ENCODE measurements at regions not wholly inside any gene's neighbourhood (a gene's known extent, or its start where the extent isn't known, plus 50 kb on each side); places are given as distances from the start of the nearest gene placed in this dataset.

- DNase-seq (ENCODE audit: low read depth in 1 of 2, low spot score in 1 of 2) (no peak), FAIRE-seq (no peak), ATAC-seq (no peak)
- Histone ChIP-seq H3K4me2 (no peak overlapping the region), H3K4me1 (no peaks in the 10 kb centered on the region), H3K27ac (no peak overlapping the region), H3K4me3 (no peak overlapping the region), H3K9me3 (no peaks in the 10 kb centered on the region)
- no peak for TF ChIP-seq BHLHE40 (IDR thresholded peaks at IDR 0.05; ENCODE audit: low read depth, low read length)
- TF ChIP-seq HOXB5 (CRISPR knock-in tag; IDR thresholded peaks at IDR 0.05), result no peak
- TF ChIP-seq, protein P1, sequence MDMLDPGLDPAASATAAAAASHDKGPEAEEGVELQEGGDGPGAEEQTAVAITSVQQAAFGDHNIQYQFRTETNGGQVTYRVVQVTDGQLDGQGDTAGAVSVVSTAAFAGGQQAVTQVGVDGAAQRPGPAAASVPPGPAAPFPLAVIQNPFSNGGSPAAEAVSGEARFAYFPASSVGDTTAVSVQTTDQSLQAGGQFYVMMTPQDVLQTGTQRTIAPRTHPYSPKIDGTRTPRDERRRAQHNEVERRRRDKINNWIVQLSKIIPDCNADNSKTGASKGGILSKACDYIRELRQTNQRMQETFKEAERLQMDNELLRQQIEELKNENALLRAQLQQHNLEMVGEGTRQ (IDR thresholded peaks at IDR 0.05), result no peak
- TF ChIP-seq EHF (CRISPR knock-in tag; IDR thresholded peaks at IDR 0.05), result no peak
- no peak for TF ChIP-seq EP300 (IDR thresholded peaks at IDR 0.05)
- no peak for TF ChIP-seq NFE2L2 (conservative IDR thresholded peaks at IDR 0.05; ENCODE audit: low read length)
- no peak for TF ChIP-seq MAZ (IDR thresholded peaks at IDR 0.05; ENCODE audit: borderline replicate concordance, low read depth, low read length)
- no peak for TF ChIP-seq POLR2AphosphoS2 (conservative IDR thresholded peaks at IDR 0.05; ENCODE audit: low read length)
- no peak for TF ChIP-seq TFCP2L1 (CRISPR knock-in tag; IDR thresholded peaks at IDR 0.05)
- TF ChIP-seq CHD4 (IDR thresholded peaks at IDR 0.05; ENCODE audit: borderline replicate concordance), result no peak
- no peak for TF ChIP-seq KDM5A (IDR thresholded peaks at IDR 0.05)
- no peak for TF ChIP-seq HEYL (CRISPR knock-in tag; IDR thresholded peaks at IDR 0.05)
- TF ChIP-seq BCL3 (IDR thresholded peaks at IDR 0.05), result no peak
- TF ChIP-seq PHF8 (IDR thresholded peaks at IDR 0.05; ENCODE audit: borderline replicate concordance, low read depth), result no peak
- no peak for TF ChIP-seq CBX8 (IDR thresholded peaks at IDR 0.05)
- no peak for TF ChIP-seq HDAC2 (IDR thresholded peaks at IDR 0.05)
- TF ChIP-seq, protein P2, sequence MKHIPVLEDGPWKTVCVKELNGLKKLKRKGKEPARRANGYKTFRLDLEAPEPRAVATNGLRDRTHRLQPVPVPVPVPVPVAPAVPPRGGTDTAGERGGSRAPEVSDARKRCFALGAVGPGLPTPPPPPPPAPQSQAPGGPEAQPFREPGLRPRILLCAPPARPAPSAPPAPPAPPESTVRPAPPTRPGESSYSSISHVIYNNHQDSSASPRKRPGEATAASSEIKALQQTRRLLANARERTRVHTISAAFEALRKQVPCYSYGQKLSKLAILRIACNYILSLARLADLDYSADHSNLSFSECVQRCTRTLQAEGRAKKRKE (CRISPR knock-in tag; IDR thresholded peaks at IDR 0.05; ENCODE audit: low read depth), result no peak
- ChIA-PET POLR2A (no interaction called here), CTCF (no interaction called here)
- 8% methylated on average over 2 of the region's 2 CpGs for WGBS (ENCODE audit: missing lambda C conversion rate)
Observed at GRCh38 chr2:58803192-58803591, 562.1 kb upstream of the FANCL start.

GRCh38 chr2:58800881-58801280 is 559.8 kb upstream of the FANCL start:
- H3K9me3 ChIP-seq, result no peaks in the 10 kb centered on the region
- ChIA-PET POLR2A (no interaction called here), CTCF (no interaction called here)
- TF ChIP-seq ZNF302 (CRISPR knock-in tag; IDR thresholded peaks at IDR 0.05), result no peak
- no peak overlapping the region for H3K27ac ChIP-seq
- H3K4me1 ChIP-seq, result no peaks in the 10 kb centered on the region
- H3K4me2 ChIP-seq, result no peak overlapping the region
- no peak for DNase-seq (ENCODE audit: low read depth in 1 of 2, low spot score in 1 of 2)
- FAIRE-seq, result no peak
- no peak for ATAC-seq
- no peak overlapping the region for H3K4me3 ChIP-seq
- 17% methylated on average over 4 of the region's 4 CpGs for WGBS (ENCODE audit: missing lambda C conversion rate)

DNA sequence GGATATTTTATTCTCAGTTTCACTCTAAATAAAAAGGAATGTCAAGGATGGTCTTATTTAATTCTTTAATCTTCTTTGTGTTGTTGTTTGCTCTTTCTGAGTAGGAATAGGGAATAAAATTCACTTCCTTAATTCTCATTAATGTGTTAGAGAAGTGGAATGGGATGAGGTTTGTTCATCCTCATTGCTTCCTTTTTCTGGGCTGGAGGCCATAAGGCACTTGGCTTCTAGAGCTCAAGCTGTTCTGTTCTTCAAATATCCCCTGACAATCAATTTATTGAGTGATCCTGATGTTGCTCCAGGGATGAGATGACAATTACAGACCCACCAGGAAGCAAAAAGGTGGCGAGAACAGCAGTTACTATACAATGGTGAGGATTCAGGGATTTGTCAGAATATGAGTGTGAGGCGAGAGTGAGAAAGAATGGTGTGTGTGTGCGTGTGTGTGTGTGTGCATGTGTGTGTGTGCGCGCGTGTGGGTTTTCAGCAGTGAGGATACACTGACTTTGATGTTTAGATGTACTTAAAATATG is 557.6 kb upstream of the FANCL start:
- DNase-seq (ENCODE audit: low read depth in 1 of 2, low spot score in 1 of 2), result no peak
- ATAC-seq, result no peak
- ChIA-PET POLR2A (no interaction called here), CTCF (no interaction called here)
- Histone ChIP-seq H3K4me3 (no peak overlapping the region), H3K4me2 (no peak overlapping the region), H3K9me3 (no peaks in the 10 kb centered on the region), H3K4me1 (no peaks in the 10 kb centered on the region), H3K27ac (no peak overlapping the region)
- WGBS (ENCODE audit: missing lambda C conversion rate), result 53% methylated on average over 6 of the region's 6 CpGs
- FAIRE-seq, result no peak
- no peak for TF ChIP-seq ZSCAN20 (CRISPR knock-in tag; IDR thresholded peaks at IDR 0.05)
- no peak for TF ChIP-seq SREBF2 (IDR thresholded peaks at IDR 0.05)
- TF ChIP-seq RAD21 (conservative IDR thresholded peaks at IDR 0.05 in 1 of 2, IDR thresholded peaks at IDR 0.05 in 1 of 2), result no peak
- no peak for TF ChIP-seq NFE2L2 (conservative IDR thresholded peaks at IDR 0.05; ENCODE audit: low read length)
- no peak for TF ChIP-seq HOXB13 (CRISPR knock-in tag; IDR thresholded peaks at IDR 0.05; ENCODE audit: low read depth)
- TF ChIP-seq MAZ (IDR thresholded peaks at IDR 0.05; ENCODE audit: borderline replicate concordance, low read depth, low read length), result no peak
- no peak for TF ChIP-seq TFCP2L1 (CRISPR knock-in tag; IDR thresholded peaks at IDR 0.05)
- TF ChIP-seq, protein P3, sequence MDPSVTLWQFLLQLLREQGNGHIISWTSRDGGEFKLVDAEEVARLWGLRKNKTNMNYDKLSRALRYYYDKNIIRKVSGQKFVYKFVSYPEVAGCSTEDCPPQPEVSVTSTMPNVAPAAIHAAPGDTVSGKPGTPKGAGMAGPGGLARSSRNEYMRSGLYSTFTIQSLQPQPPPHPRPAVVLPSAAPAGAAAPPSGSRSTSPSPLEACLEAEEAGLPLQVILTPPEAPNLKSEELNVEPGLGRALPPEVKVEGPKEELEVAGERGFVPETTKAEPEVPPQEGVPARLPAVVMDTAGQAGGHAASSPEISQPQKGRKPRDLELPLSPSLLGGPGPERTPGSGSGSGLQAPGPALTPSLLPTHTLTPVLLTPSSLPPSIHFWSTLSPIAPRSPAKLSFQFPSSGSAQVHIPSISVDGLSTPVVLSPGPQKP (IDR thresholded peaks at IDR 0.05; ENCODE audit: low read depth, low read length), result no peak
- TF ChIP-seq JUN (IDR thresholded peaks at IDR 0.05), result no peak
- TF ChIP-seq RCOR1 (IDR thresholded peaks at IDR 0.05; ENCODE audit: low read depth, low read length), result no peak
- TF ChIP-seq, protein P4, sequence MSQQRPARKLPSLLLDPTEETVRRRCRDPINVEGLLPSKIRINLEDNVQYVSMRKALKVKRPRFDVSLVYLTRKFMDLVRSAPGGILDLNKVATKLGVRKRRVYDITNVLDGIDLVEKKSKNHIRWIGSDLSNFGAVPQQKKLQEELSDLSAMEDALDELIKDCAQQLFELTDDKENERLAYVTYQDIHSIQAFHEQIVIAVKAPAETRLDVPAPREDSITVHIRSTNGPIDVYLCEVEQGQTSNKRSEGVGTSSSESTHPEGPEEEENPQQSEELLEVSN (IDR thresholded peaks at IDR 0.05; ENCODE audit: borderline replicate concordance, low read depth), result no peak
- no peak for TF ChIP-seq PHF8 (IDR thresholded peaks at IDR 0.05; ENCODE audit: borderline replicate concordance, low read depth)
- TF ChIP-seq, protein P1 (IDR thresholded peaks at IDR 0.05), result no peak
- no peak for TF ChIP-seq POLR2AphosphoS2 (conservative IDR thresholded peaks at IDR 0.05; ENCODE audit: low read length)
- no peak for TF ChIP-seq HMGXB4 (CRISPR knock-in tag; IDR thresholded peaks at IDR 0.05; ENCODE audit: borderline replicate concordance)

Measured in A549 (cell line).